ENCODE measurements at regions not wholly inside any gene's neighbourhood (a gene's known extent, or its start where the extent isn't known, plus 50 kb on each side); places are given as distances from the start of the nearest gene placed in this dataset.
"Not testable (repeated sequence)": the region's sequence is repeated elsewhere in the genome, so short reads cannot be mapped to it uniquely, and the experiment has no call there.

- H3K27ac ChIP-seq (ENCODE audit: low read depth in 1 of 2, low read length in 1 of 2) = no peak overlapping the region
- no peak overlapping the region for H3K4me3 ChIP-seq (ENCODE audit: low read length in 2 of 2)
- H3K36me3 ChIP-seq (ENCODE audit: control insufficient read depth in 2 of 2, insufficient read depth in 2 of 2, low read length in 1 of 2) = no peaks in the 10 kb centered on the region
- no peak for DNase-seq (ENCODE audit: low read depth in 6 of 9, low spot score in 9 of 9)
- H3K4me1 ChIP-seq (ENCODE audit: control insufficient read depth in 2 of 2, insufficient read depth in 2 of 2, low read length in 2 of 2) = no peaks in the 10 kb centered on the region
- 90% methylated on average over 10 of the region's 10 CpGs for WGBS
- no peaks in the 10 kb centered on the region for H3K27me3 ChIP-seq (ENCODE audit: control insufficient read depth in 2 of 2, insufficient read depth in 1 of 2, low read length in 1 of 2)
- H3K9me3 ChIP-seq (ENCODE audit: control insufficient read depth in 2 of 2, insufficient read depth in 1 of 2, low read length in 1 of 2) = peaks cover 1 to 6% of the 10 kb centered on the region in 2 donors
Observed at GRCh38 chr18:37844209-37844970, 278.8 kb upstream of the CELF4 start.

GRCh38 chr18:37838083-37838482, 272.5 kb upstream of the CELF4 start:
- DNase-seq (ENCODE audit: low read depth in 6 of 9, low spot score in 9 of 9) = no peak
- Histone ChIP-seq H3K27ac (ENCODE audit: low read depth in 1 of 2, low read length in 1 of 2) (no peak overlapping the region), H3K36me3 (ENCODE audit: control insufficient read depth in 2 of 2, insufficient read depth in 2 of 2, low read length in 1 of 2) (no peaks in the 10 kb centered on the region), H3K27me3 (ENCODE audit: control insufficient read depth in 2 of 2, insufficient read depth in 1 of 2, low read length in 1 of 2) (no peaks in the 10 kb centered on the region), H3K4me1 (ENCODE audit: control insufficient read depth in 2 of 2, insufficient read depth in 2 of 2, low read length in 2 of 2) (no peaks in the 10 kb centered on the region), H3K4me3 (ENCODE audit: low read length in 2 of 2) (no peak overlapping the region), H3K9me3 (ENCODE audit: control insufficient read depth in 2 of 2, insufficient read depth in 1 of 2, low read length in 1 of 2) (peaks cover 1 to 6% of the 10 kb centered on the region in 2 donors)
- WGBS = 92% methylated on average over 3 of the region's 3 CpGs

- Histone ChIP-seq H3K4me1 (ENCODE audit: control insufficient read depth in 2 of 2, insufficient read depth in 2 of 2, low read length in 2 of 2) (no peaks in the 10 kb centered on the region), H3K36me3 (ENCODE audit: control insufficient read depth in 2 of 2, insufficient read depth in 2 of 2, low read length in 1 of 2) (no peaks in the 10 kb centered on the region), H3K4me3 (ENCODE audit: low read length in 2 of 2) (no peak overlapping the region), H3K27ac (ENCODE audit: low read depth in 1 of 2, low read length in 1 of 2) (no peak overlapping the region), H3K9me3 (ENCODE audit: control insufficient read depth in 2 of 2, insufficient read depth in 1 of 2, low read length in 1 of 2) (peaks cover 1 to 6% of the 10 kb centered on the region in 2 donors), H3K27me3 (ENCODE audit: control insufficient read depth in 2 of 2, insufficient read depth in 1 of 2, low read length in 1 of 2) (no peaks in the 10 kb centered on the region)
- DNase-seq (ENCODE audit: low read depth in 6 of 9, low spot score in 9 of 9) = no peak
- WGBS = 93% methylated on average over 1 of the region's 1 CpG
Observed at GRCh38 chr18:37836071-37836970, 270.7 kb upstream of the CELF4 start.

- H3K9me3 ChIP-seq (ENCODE audit: control insufficient read depth in 2 of 2, insufficient read depth in 1 of 2, low read length in 1 of 2); H3K27ac ChIP-seq (ENCODE audit: low read depth in 1 of 2, low read length in 1 of 2); H3K36me3 ChIP-seq (ENCODE audit: control insufficient read depth in 2 of 2, insufficient read depth in 2 of 2, low read length in 1 of 2); H3K4me3 ChIP-seq (ENCODE audit: low read length in 2 of 2); H3K4me1 ChIP-seq (ENCODE audit: control insufficient read depth in 2 of 2, insufficient read depth in 2 of 2, low read length in 2 of 2); DNase-seq (ENCODE audit: low read depth in 6 of 9, low spot score in 9 of 9); H3K27me3 ChIP-seq (ENCODE audit: control insufficient read depth in 2 of 2, insufficient read depth in 1 of 2, low read length in 1 of 2): not testable (repeated sequence)
- whole genome bisulfite sequencing = 93% methylated on average over 15 of the region's 15 CpGs
Observed at GRCh38 chr18:37832010-37832695, 266.6 kb upstream of the CELF4 start.

DNA sequence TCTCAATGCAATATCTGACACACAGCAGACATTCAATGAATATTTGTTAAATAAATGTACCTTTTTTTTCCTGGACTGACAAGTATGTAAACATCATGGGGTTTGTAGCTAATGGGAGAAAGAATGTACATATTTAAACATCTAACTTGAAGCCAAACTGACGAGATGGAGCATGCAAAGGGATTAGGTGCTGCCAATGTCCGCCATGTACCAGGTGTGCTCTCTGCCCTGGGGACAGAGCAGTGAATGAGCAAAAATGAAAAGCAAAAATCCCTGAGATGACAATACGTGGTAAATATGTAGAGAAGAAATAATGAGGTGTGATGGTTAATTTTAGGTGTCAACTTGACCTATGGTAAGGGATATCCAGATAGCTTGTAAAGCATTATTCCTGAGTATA, 247.4 kb upstream of the CELF4 start:
- Histone ChIP-seq H3K27me3 (ENCODE audit: control insufficient read depth in 2 of 2, insufficient read depth in 1 of 2, low read length in 1 of 2) (no peaks in the 10 kb centered on the region), H3K27ac (ENCODE audit: low read depth in 1 of 2, low read length in 1 of 2) (no peak overlapping the region), H3K9me3 (ENCODE audit: control insufficient read depth in 2 of 2, insufficient read depth in 1 of 2, low read length in 1 of 2) (no peaks in the 10 kb centered on the region), H3K36me3 (ENCODE audit: control insufficient read depth in 2 of 2, insufficient read depth in 2 of 2, low read length in 1 of 2) (no peaks in the 10 kb centered on the region), H3K4me1 (ENCODE audit: control insufficient read depth in 2 of 2, insufficient read depth in 2 of 2, low read length in 2 of 2) (no peaks in the 10 kb centered on the region), H3K4me3 (ENCODE audit: low read length in 2 of 2) (no peak overlapping the region)
- 89% methylated on average over 3 of the region's 3 CpGs for WGBS
- DNase-seq (ENCODE audit: low read depth in 6 of 9, low spot score in 9 of 9) = no peak

DNA sequence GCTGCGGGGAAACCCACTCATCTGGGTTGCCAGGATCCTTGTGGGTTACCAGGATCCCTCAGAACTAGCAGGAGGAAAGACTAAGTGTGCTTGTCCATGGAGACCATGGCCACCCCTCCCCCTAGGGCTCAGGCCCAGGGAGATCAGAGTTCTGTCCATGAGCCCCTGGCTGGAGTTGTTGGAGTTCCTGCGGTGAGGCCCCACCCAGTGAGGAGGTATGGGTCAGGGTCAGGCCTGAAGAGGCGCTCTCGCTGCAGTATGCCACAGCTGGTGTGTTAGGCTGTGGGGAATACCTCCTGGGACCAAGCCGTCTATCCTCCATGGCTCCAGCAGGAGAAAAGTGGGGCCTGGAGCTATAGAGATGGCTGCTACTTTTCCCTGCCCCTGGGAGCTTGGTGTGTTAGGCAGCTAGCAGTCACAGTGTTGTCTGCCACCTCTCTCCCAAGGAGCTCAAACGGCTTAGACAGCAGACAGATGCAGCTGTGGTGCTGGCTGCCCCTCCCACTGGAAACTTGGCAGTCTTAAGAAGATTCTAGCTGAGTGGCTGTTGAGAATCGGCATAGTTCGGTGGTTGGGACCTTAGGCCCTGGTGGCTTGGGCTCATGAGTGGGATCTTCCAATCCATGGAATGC, 240.3 kb upstream of the CELF4 start:
- Histone ChIP-seq H3K9me3 (ENCODE audit: control insufficient read depth in 2 of 2, insufficient read depth in 1 of 2, low read length in 1 of 2) (peaks cover 2 to 9% of the 10 kb centered on the region in 2 donors), H3K4me1 (ENCODE audit: control insufficient read depth in 2 of 2, insufficient read depth in 2 of 2, low read length in 2 of 2) (no peaks in the 10 kb centered on the region), H3K27me3 (ENCODE audit: control insufficient read depth in 2 of 2, insufficient read depth in 1 of 2, low read length in 1 of 2) (no peaks in the 10 kb centered on the region), H3K36me3 (ENCODE audit: control insufficient read depth in 2 of 2, insufficient read depth in 2 of 2, low read length in 1 of 2) (no peaks in the 10 kb centered on the region), H3K27ac (ENCODE audit: low read depth in 1 of 2, low read length in 1 of 2) (no peak overlapping the region), H3K4me3 (ENCODE audit: low read length in 2 of 2) (no peak overlapping the region)
- WGBS = 96% methylated on average over 8 of the region's 8 CpGs
- DNase-seq (ENCODE audit: low read depth in 6 of 9, low spot score in 9 of 9) = no peak

GRCh38 chr18:37796823-37797349, 231.3 kb upstream of the CELF4 start:
- no peak overlapping the region for H3K4me3 ChIP-seq (ENCODE audit: low read length in 2 of 2)
- H3K4me1 ChIP-seq (ENCODE audit: control insufficient read depth in 2 of 2, insufficient read depth in 2 of 2, low read length in 2 of 2) = no peaks in the 10 kb centered on the region
- no peaks in the 10 kb centered on the region for H3K27me3 ChIP-seq (ENCODE audit: control insufficient read depth in 2 of 2, insufficient read depth in 1 of 2, low read length in 1 of 2)
- no peak for DNase-seq (ENCODE audit: low read depth in 6 of 9, low spot score in 9 of 9)
- no peaks in the 10 kb centered on the region for H3K36me3 ChIP-seq (ENCODE audit: control insufficient read depth in 2 of 2, insufficient read depth in 2 of 2, low read length in 1 of 2)
- no peak overlapping the region for H3K27ac ChIP-seq (ENCODE audit: low read depth in 1 of 2, low read length in 1 of 2)
- H3K9me3 ChIP-seq (ENCODE audit: control insufficient read depth in 2 of 2, insufficient read depth in 1 of 2, low read length in 1 of 2) = no peaks in the 10 kb centered on the region
- 92% methylated on average over 6 of the region's 6 CpGs for WGBS

DNA sequence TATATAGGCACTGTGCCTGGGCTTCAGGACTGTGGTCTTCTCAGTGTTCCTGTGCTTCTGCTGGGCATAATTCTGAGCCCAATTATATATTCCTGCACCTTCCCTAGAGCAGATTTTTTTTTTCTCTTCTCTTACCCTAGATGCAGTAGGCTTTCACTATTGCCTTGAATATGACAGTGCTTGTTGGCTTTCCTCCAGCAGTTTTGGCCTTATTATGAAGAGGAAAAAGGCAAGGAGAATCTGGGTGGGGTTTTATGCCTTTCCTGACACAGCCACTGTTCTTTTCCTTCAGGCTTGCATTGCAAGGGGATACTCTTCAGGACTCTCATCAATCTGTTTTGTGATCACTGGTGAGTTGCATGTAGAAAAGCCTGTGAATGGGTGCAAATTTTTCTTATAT, 221.9 kb upstream of the CELF4 start:
- H3K27ac ChIP-seq (ENCODE audit: low read depth in 1 of 2, low read length in 1 of 2) = no peak overlapping the region
- DNase-seq (ENCODE audit: low read depth in 6 of 9, low spot score in 9 of 9) = no peak
- H3K4me1 ChIP-seq (ENCODE audit: control insufficient read depth in 2 of 2, insufficient read depth in 2 of 2, low read length in 2 of 2) = no peaks in the 10 kb centered on the region
- no peaks in the 10 kb centered on the region for H3K27me3 ChIP-seq (ENCODE audit: control insufficient read depth in 2 of 2, insufficient read depth in 1 of 2, low read length in 1 of 2)
- H3K4me3 ChIP-seq (ENCODE audit: low read length in 2 of 2) = no peak overlapping the region
- no peaks in the 10 kb centered on the region for H3K36me3 ChIP-seq (ENCODE audit: control insufficient read depth in 2 of 2, insufficient read depth in 2 of 2, low read length in 1 of 2)
- no peaks in the 10 kb centered on the region for H3K9me3 ChIP-seq (ENCODE audit: control insufficient read depth in 2 of 2, insufficient read depth in 1 of 2, low read length in 1 of 2)

Data from thymus (tissue), 11 donors.